HFFc6 (cell line): ENCODE measurements at regions not wholly inside any gene's neighbourhood (a gene's known extent, or its start where the extent isn't known, plus 50 kb on each side); places are given as distances from the start of the nearest gene placed in this dataset.
"Not testable (repeated sequence)": the region's sequence is repeated elsewhere in the genome, so short reads cannot be mapped to it uniquely, and the experiment has no call there.

Source experiments
- DNase-seq: peaks from one replicate; pipeline ENCODE4 v3.0.0-alpha.2; 2018
- H3K27ac Mint-ChIP-seq: 2 replicates; pipeline ENCODE4 v1.8.0; 2020; ENCODE audit warnings: mild to moderate bottlenecking, mixed read lengths
- H3K27me3 Mint-ChIP-seq: 2 replicates; pipeline ENCODE4 v1.8.0; 2021; ENCODE audit warnings: mild to moderate bottlenecking, moderate library complexity, mixed read lengths; ENCODE audit not compliant: insufficient read depth
- H3K36me3 Mint-ChIP-seq: 2 replicates; pipeline ENCODE4 v1.8.0; 2021; ENCODE audit warnings: low read depth, mixed read lengths
- H3K4me1 Mint-ChIP-seq: 2 replicates; pipeline ENCODE4 v1.8.0; 2020; ENCODE audit warnings: low read depth, mixed read lengths
- H3K4me3 Mint-ChIP-seq: 2 replicates; pipeline ENCODE4 v1.8.0; 2020; ENCODE audit warnings: mild to moderate bottlenecking, moderate library complexity, mixed read lengths
- H3K9me3 Mint-ChIP-seq: 2 replicates; pipeline ENCODE4 v1.8.0; 2020; ENCODE audit warnings: mild to moderate bottlenecking, mixed read lengths
- TF ChIP-seq, protein P1 (sequence below): fragments of 200-600 bp; sonication (generic); IDR thresholded peaks from 2 replicates; pipeline ENCODE4 v1.5.0; 2021; ENCODE audit warnings: antibody characterized with exemption, mild to moderate bottlenecking

DNA sequence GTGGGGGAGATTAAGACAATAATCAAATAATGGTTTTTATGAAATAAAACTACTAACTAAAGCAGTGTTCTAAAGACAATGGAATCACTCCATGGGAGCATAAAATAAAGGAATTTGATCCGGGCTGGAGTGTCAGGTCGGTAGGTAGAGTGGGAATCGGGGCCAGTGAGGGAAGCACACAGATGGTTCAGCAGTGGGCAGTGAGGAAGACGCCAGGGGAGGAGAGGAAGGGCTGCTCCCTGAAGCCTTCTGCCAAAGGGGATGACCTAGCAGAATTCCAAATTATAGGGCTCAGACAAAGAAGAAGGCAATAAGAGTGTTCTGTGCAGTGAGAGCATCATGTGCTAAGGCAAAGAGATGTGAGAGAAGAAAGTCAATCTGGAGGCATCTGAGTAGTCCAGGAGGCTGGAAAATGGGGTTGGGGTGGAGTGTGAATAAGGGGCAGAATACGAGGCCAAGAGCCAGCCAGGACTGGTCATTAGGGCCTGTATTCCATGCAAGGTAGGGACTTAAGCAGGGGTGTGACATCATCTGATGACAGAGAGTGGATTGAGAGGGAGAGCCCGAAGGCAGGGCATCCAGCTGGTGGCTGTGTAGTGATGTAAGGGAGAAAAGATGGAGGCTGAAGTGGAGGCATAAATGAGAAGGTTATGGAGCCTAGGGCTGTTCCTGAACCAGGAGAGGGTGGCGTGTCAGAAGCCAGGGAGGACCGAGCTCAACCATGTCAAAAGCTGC lies 137.6 kb downstream of the COPRS start:
- TF ChIP-seq, protein P1, sequence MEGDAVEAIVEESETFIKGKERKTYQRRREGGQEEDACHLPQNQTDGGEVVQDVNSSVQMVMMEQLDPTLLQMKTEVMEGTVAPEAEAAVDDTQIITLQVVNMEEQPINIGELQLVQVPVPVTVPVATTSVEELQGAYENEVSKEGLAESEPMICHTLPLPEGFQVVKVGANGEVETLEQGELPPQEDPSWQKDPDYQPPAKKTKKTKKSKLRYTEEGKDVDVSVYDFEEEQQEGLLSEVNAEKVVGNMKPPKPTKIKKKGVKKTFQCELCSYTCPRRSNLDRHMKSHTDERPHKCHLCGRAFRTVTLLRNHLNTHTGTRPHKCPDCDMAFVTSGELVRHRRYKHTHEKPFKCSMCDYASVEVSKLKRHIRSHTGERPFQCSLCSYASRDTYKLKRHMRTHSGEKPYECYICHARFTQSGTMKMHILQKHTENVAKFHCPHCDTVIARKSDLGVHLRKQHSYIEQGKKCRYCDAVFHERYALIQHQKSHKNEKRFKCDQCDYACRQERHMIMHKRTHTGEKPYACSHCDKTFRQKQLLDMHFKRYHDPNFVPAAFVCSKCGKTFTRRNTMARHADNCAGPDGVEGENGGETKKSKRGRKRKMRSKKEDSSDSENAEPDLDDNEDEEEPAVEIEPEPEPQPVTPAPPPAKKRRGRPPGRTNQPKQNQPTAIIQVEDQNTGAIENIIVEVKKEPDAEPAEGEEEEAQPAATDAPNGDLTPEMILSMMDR, result no peak
- no peaks in the 10 kb centered on the region for H3K9me3 Mint-ChIP-seq
- no peak for DNase-seq
- H3K4me3 Mint-ChIP-seq, result peak overlapping the region; percentile 40
- H3K27me3 Mint-ChIP-seq, result no peaks in the 10 kb centered on the region
- H3K27ac Mint-ChIP-seq, result peak overlapping the region; percentile 94
- H3K36me3 Mint-ChIP-seq, result no peaks in the 10 kb centered on the region; the same call in 1 of the 2 replicates
- peaks cover 54% of the 10 kb centered on the region for H3K4me1 Mint-ChIP-seq

DNA sequence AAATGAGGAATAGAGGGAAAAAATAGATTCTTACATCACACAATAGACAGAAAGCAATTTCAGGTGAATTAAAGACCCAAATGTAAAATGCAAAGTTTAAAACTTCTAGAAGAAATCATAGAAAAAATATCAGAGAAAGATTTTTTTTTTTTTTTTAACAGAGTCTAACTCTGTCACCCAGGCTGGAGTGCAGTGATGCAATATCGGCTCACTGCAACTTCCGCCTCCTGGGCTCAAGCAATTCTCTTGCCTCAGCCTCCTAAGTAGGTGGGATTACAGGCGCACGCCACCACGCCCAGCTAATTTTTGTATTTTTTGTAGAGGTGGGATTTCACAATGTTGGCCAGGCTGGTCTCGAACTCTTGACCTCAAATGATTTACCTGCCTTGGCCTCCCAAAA lies 141.8 kb downstream of the COPRS start:
- H3K4me3 Mint-ChIP-seq, H3K36me3 Mint-ChIP-seq, DNase-seq, H3K9me3 Mint-ChIP-seq, H3K27ac Mint-ChIP-seq, H3K27me3 Mint-ChIP-seq: not testable (repeated sequence)
- H3K4me1 Mint-ChIP-seq, result peaks cover 20% of the 10 kb centered on the region

DNA sequence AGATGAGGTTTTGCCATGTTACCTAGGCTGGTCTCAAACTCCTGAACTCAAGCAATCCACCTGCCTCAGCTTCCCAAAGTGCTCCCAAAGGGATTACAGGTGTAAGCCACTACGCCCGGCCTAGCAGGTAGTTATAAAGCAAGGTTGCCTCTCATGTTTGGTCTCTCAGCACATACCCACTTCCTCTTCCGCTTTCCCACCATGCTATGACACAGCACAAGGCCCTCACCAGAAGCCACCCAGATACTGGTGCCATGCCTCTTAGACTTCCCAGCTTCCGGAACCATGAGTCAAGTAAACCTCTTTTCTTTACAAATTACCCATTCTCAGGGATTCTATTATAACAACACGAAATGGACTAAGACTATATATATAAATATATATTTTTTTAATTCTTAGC lies 143.6 kb downstream of the COPRS start:
- no peaks in the 10 kb centered on the region; the same call in 1 of the 2 replicates for H3K9me3 Mint-ChIP-seq
- 0 out of 2 replicates have a peak, but pooled peaks cover 4% of the 10 kb centered on the region for H3K4me1 Mint-ChIP-seq
- H3K27me3 Mint-ChIP-seq, result no peaks in the 10 kb centered on the region
- TF ChIP-seq, protein P1, result no peak
- H3K36me3 Mint-ChIP-seq, result no peaks in the 10 kb centered on the region
- no peak overlapping the region for H3K4me3 Mint-ChIP-seq
- DNase-seq, result no peak
- H3K27ac Mint-ChIP-seq, result no peak overlapping the region

DNA sequence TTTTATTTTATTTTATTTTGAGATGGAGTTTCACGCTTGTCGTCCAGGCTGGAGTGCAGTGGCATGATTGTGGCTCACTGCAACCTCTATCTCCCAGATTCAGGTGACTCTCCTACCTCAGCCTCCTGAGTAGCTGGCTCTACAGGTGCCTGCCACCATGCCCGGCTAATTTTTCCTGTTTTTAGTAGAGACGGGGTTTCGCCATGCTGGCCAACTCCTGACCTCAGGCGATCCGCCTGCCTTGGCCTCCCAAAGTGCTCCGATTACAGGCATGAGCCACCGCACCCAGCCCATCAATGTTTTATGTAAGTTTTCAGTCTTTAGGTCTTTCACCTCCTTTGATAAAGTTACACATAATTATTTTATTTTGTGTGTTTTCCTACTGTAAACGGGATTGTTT lies 154.6 kb downstream of the COPRS start:
- peaks cover 2% of the 10 kb centered on the region; the same call in 1 of the 2 replicates for H3K27me3 Mint-ChIP-seq
- peaks cover 13% of the 10 kb centered on the region for H3K4me1 Mint-ChIP-seq

DNA sequence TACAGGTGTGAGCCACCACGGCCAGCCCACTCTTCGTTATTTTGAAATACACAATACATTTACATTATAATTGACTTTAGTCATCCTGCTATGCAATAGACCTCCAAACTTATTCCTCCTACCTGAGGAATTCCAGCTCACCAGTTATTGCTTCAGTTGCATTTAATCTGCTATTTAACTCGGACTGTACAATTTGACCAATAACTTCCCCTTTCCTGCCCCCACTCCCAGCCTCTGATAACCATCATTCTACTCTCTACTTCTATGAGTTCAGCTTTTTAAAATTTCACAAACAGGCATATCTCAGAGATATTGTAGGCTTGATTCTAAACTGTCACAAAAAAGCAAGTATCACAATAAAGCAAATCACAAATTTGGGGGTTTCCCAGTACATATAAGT lies 157.0 kb downstream of the COPRS start:
- no peak for DNase-seq
- H3K4me3 Mint-ChIP-seq, result no peak overlapping the region
- H3K9me3 Mint-ChIP-seq, result no peaks in the 10 kb centered on the region; the same call in 1 of the 2 replicates
- TF ChIP-seq, protein P1, result no peak
- no peak overlapping the region for H3K27ac Mint-ChIP-seq
- peaks cover 33% of the 10 kb centered on the region for H3K4me1 Mint-ChIP-seq
- H3K27me3 Mint-ChIP-seq, result peaks cover 3% of the 10 kb centered on the region; the same call in 1 of the 2 replicates
- H3K36me3 Mint-ChIP-seq, result peaks cover 16% of the 10 kb centered on the region

More for the DNA sequence above, 154.6 kb downstream of the COPRS start:
- TF ChIP-seq, protein P1, result no peak
- no peak overlapping the region for H3K27ac Mint-ChIP-seq
- no peaks in the 10 kb centered on the region; the same call in 1 of the 2 replicates for H3K9me3 Mint-ChIP-seq
- H3K4me3 Mint-ChIP-seq, result no peak overlapping the region
- no peak for DNase-seq
- peaks cover 16% of the 10 kb centered on the region for H3K36me3 Mint-ChIP-seq

DNA sequence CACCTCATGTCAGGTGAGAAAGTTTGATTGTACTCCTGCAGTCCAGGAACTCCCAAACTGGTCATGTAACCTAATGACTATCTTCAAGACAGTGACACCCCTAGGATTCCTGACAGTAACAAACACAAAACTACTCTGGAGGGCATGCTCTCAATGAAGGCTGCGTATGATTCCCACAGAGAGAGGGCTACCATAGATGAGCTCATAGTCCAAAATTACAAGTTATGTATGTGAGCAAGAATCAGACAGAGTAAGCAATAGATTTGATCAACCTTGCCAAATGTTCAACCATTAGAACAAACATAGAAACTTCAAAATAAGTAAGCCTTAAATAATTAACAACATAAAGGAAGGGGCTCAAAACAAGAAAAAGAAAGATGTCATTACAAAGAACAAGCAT lies 158.1 kb downstream of the COPRS start:
- Mint-ChIP-seq H3K27ac (no peak overlapping the region), H3K9me3 (no peaks in the 10 kb centered on the region; the same call in 1 of the 2 replicates), H3K4me1 (peaks cover 44% of the 10 kb centered on the region), H3K27me3 (peaks cover 3% of the 10 kb centered on the region; the same call in 1 of the 2 replicates), H3K4me3 (no peak overlapping the region), H3K36me3 (peaks cover 11% of the 10 kb centered on the region)
- TF ChIP-seq, protein P1, result no peak
- no peak for DNase-seq
